Small intestine (tissue), 7 donors: ENCODE measurements at regions not wholly inside any gene's neighbourhood (a gene's known extent, or its start where the extent isn't known, plus 50 kb on each side); places are given as distances from the start of the nearest gene placed in this dataset.

Experiments
- DNase-seq, 2 donors: peaks; one replicate each; pipeline versions ENCODE4 v3.0.0 to v3.0.0-alpha.2; 2013
- FAIRE-seq: peaks from 2 replicates; lab custom pipeline; 2012; peaks lifted over from hg19 to GRCh38; lab: Jason Lieb, UNC
- H3K27ac ChIP-seq, 3 donors: one replicate each; pipeline ENCODE4 v1.5.1; 2013; ENCODE audit warnings: low read length in 2 of 3, mild to moderate bottlenecking in 2 of 3, control low read depth in 1 of 3, inconsistent platforms in 1 of 3, low read depth in 1 of 3, moderate library complexity in 1 of 3
- H3K27me3 ChIP-seq, 3 donors: one replicate each; pipeline ENCODE4 v1.6.1; 2013; ENCODE audit warnings: low read length in 3 of 3, inconsistent platforms in 1 of 3; ENCODE audit not compliant: control insufficient read depth in 3 of 3, insufficient read depth in 3 of 3
- H3K36me3 ChIP-seq, 3 donors: one replicate each; pipeline ENCODE4 v1.6.1; 2013; ENCODE audit warnings: low read length in 3 of 3, inconsistent platforms in 1 of 3, low read depth in 1 of 3, mild to moderate bottlenecking in 1 of 3, moderate library complexity in 1 of 3; ENCODE audit not compliant: control insufficient read depth in 3 of 3, insufficient read depth in 2 of 3
- H3K4me1 ChIP-seq, 3 donors: one replicate each; pipeline ENCODE4 v1.6.1; 2013; ENCODE audit warnings: low read length in 2 of 3, inconsistent platforms in 1 of 3, low read depth in 1 of 3, mild to moderate bottlenecking in 1 of 3, moderate library complexity in 1 of 3; ENCODE audit not compliant: control insufficient read depth in 3 of 3, insufficient read depth in 2 of 3
- H3K4me3 ChIP-seq, 3 donors: one replicate each; pipeline ENCODE4 v1.5.1; 2013; ENCODE audit warnings: low read length in 3 of 3, control low read depth in 1 of 3, inconsistent platforms in 1 of 3, low read depth in 1 of 3, mild to moderate bottlenecking in 1 of 3, moderate library complexity in 1 of 3
- H3K9me3 ChIP-seq, 2 donors: one replicate each; pipeline ENCODE4 v1.6.1; 2013; ENCODE audit warnings: low read depth in 1 of 2, low read length in 1 of 2; ENCODE audit not compliant: control insufficient read depth in 2 of 2, insufficient read depth in 1 of 2
- WGBS, 3 donors: extraction: QIAGEN DNeasy Blood & Tissue Kit; methylation state at CpG; one replicate each; pipeline ENCODE4 v1.1.7; 2013; 5-methylcytosine and 5-hydroxymethylcytosine counted together
- donor health status: healthy with polysubstance abuse.
- donor health status: control.
- donor health status: control.
- donor health status: Bipolar disorder and iron deficiency.
- donor health status: healthy.

- H3K9me3 ChIP-seq = no peaks in the 10 kb centered on the region
- no peaks in the 10 kb centered on the region for H3K27me3 ChIP-seq
- H3K36me3 ChIP-seq = no peaks in the 10 kb centered on the region
- H3K27ac ChIP-seq = no peak overlapping the region
- H3K4me3 ChIP-seq = no peak overlapping the region
- 52 to 55% (median 53%) methylated on average over 2 of the region's 2 CpGs for WGBS, 3 donors
- no peak for DNase-seq
- H3K4me1 ChIP-seq = no peaks in the 10 kb centered on the region
- FAIRE-seq = no peak
Measured at GRCh38 chr10:107232013-107232412, 67.5 kb upstream of the SORCS1 start.

GRCh38 chr10:107230887-107231286 lies 66.4 kb upstream of the SORCS1 start:
- Histone ChIP-seq H3K36me3 (no peaks in the 10 kb centered on the region), H3K9me3 (no peaks in the 10 kb centered on the region), H3K27ac (no peak overlapping the region), H3K4me3 (no peak overlapping the region), H3K27me3 (no peaks in the 10 kb centered on the region), H3K4me1 (no peaks in the 10 kb centered on the region)
- FAIRE-seq = no peak
- WGBS, 3 donors = 61 to 78% (median 65%) methylated on average over 4 of the region's 4 CpGs
- no peak for DNase-seq

- Histone ChIP-seq H3K9me3 (peaks cover 0 to 4% of the 10 kb centered on the region in 2 donors), H3K4me1 (no peaks in the 10 kb centered on the region), H3K4me3 (no peak overlapping the region), H3K27me3 (no peaks in the 10 kb centered on the region), H3K27ac (no peak overlapping the region), H3K36me3 (no peaks in the 10 kb centered on the region)
- no peak for DNase-seq
- WGBS, 3 donors = 54 to 73% (median 65%) methylated on average over 1 of the region's 1 CpG
- no peak for FAIRE-seq
Measured at GRCh38 chr10:107215681-107216080, 51.2 kb upstream of the SORCS1 start.
